Activated CD8-positive, alpha-beta T cell treated with anti-CD3 and anti-CD28 coated beads for 36 hours (primary cell): ENCODE measurements at regions not wholly inside any gene's neighbourhood (a gene's known extent, or its start where the extent isn't known, plus 50 kb on each side); places are given as distances from the start of the nearest gene placed in this dataset.

Source experiments
- ATAC-seq: fragments of 200-7000 bp; cut with Tn5 transposase; one replicate; pipeline ENCODE4 v1.10.0; 2021; ENCODE audit warnings: mild to moderate bottlenecking, moderate library complexity
- CTCF ChIA-PET: fragments of 350-600 bp; sonication (Branson Sonifier 250); formaldehyde crosslinking; loops from one replicate; lab custom pipeline; 2021; ENCODE audit warnings: antibody characterized with exemption; lab: Charles Lee
- POLR2A ChIA-PET: fragments of 350-600 bp; sonication (Branson Sonifier 250); formaldehyde crosslinking; loops from one replicate; lab custom pipeline; 2021; ENCODE audit warnings: antibody characterized with exemption; lab: Charles Lee
- DNase-seq: peaks from one replicate; pipeline ENCODE4 v3.0.0-alpha.2; 2020
- H3K27ac Mint-ChIP-seq: one replicate; pipeline ENCODE4 v1.8.0; 2021; ENCODE audit warnings: mild to moderate bottlenecking, mixed read lengths
- H3K27me3 Mint-ChIP-seq: one replicate; pipeline ENCODE4 v1.8.0; 2021; ENCODE audit warnings: mixed read lengths
- H3K36me3 Mint-ChIP-seq: one replicate; pipeline ENCODE4 v1.8.0; 2021; ENCODE audit warnings: low read depth, mixed read lengths
- H3K4me1 Mint-ChIP-seq: one replicate; pipeline ENCODE4 v1.8.0; 2021; ENCODE audit warnings: low read depth, mixed read lengths
- H3K4me3 Mint-ChIP-seq: one replicate; pipeline ENCODE4 v1.8.0; 2021; ENCODE audit warnings: mild to moderate bottlenecking, moderate library complexity, mixed read lengths
- H3K9me3 Mint-ChIP-seq: one replicate; pipeline ENCODE4 v1.8.0; 2021; ENCODE audit warnings: mixed read lengths
- CTCF ChIP-seq: fragments of 200-600 bp; IDR thresholded peaks from one replicate; pipeline ENCODE4 v1.8.0; 2022; ENCODE audit warnings: antibody characterized with exemption, mild to moderate bottlenecking
- intact Hi-C: fragments of 100-400 bp; cut with micrococcal nuclease; formaldehyde crosslinking; loops from one replicate; pipeline ENCODE4 v1.10.0; 2022

DNA sequence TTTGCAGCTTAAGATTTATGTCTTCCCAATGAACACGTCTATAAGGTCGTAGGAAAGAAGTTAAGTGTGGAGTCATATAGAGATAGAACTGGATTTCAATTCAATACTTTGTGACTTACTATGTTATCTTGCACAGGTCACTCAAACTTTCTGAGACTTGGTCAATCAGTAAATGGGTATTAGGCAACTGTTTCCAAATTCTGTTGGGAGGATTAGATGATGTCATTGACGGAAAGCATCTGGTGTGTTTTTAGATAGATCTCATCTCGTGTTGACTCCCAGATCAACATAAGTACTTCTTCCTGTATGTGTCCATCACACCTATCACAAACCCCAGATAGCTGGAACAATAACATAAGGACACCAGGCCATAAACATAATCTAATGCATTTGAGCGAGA, 771.1 kb upstream of the FANCL start:
- Mint-ChIP-seq H3K9me3 (no peaks in the 10 kb centered on the region), H3K27me3 (no peaks in the 10 kb centered on the region), H3K4me1 (no peaks in the 10 kb centered on the region), H3K27ac (no peak overlapping the region), H3K4me3 (no peak overlapping the region), H3K36me3 (no peaks in the 10 kb centered on the region)
- DNase-seq: no peak
- intact Hi-C loops: no loop called here
- POLR2A ChIA-PET: interaction anchor here (0.6 kb wide), 1 partner anchor 514 kb away, joined by 5 read pairs; no protein-coding TSS in a partner anchor
- no peak for ATAC-seq
- CTCF ChIA-PET: interaction anchor here (5.9 kb wide), 1 partner anchor 13 kb away, joined by 26 read pairs; no protein-coding TSS in a partner anchor
- no peak for TF ChIP-seq CTCF

- ATAC-seq (no peak), DNase-seq (no peak)
- H3K27me3 Mint-ChIP-seq: no peaks in the 10 kb centered on the region
- CTCF ChIA-PET: interaction anchor here (1.7 kb wide), 1 partner anchor 16 kb away, joined by 3 read pairs; no protein-coding TSS in a partner anchor
- TF ChIP-seq CTCF: no peak
- no peak overlapping the region for H3K27ac Mint-ChIP-seq
- POLR2A ChIA-PET: no interaction called here
- intact Hi-C loops: no loop called here
- H3K9me3 Mint-ChIP-seq: no peaks in the 10 kb centered on the region
- no peak overlapping the region for H3K4me3 Mint-ChIP-seq
- no peaks in the 10 kb centered on the region for H3K36me3 Mint-ChIP-seq
- no peaks in the 10 kb centered on the region for H3K4me1 Mint-ChIP-seq
Observed at GRCh38 chr2:59008950-59009349, 767.8 kb upstream of the FANCL start.

DNA sequence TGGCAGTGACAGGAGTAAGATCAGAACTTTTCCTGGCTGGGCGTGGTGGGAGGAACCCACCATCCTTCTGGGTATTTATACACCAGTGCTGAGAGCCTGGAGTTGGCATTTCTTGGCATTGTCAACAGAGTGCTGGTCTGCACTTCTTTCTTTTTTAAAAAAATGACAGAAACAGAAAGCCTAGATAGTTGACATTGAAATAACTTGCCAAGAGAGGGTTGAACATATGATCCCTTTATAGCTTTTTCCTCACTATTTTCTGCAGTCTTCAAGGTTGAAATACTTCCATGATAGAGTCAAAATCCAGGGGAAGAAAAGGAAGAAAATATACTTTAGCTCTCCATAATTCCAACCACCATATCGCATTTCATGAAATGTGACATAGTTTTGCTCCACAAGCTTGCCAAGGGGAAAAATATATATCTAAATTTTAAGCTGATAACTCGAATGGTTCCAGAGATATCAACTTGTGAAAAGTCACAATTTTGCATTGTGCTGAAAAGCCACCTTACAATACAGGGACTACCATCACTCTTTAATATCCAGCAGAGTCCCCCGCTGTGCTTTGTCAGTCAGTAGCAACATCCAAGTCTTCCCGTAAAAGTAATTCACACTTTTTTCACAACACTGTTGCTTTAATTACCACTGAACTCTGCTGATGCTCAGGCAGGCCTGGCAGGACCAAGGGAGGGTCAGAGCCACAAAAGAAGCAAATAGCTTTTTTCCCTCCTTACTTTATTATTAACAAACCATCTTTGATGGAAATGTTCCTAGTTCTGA, 764.9 kb upstream of the FANCL start:
- H3K27ac Mint-ChIP-seq: no peak overlapping the region
- CTCF ChIA-PET: no interaction called here
- H3K4me1 Mint-ChIP-seq: no peaks in the 10 kb centered on the region
- ATAC-seq: no peak
- H3K27me3 Mint-ChIP-seq: no peaks in the 10 kb centered on the region
- intact Hi-C loops: no loop called here
- no peak for TF ChIP-seq CTCF
- POLR2A ChIA-PET: no interaction called here
- H3K4me3 Mint-ChIP-seq: no peak overlapping the region
- no peaks in the 10 kb centered on the region for H3K36me3 Mint-ChIP-seq
- DNase-seq: no peak
- H3K9me3 Mint-ChIP-seq: no peaks in the 10 kb centered on the region

DNA sequence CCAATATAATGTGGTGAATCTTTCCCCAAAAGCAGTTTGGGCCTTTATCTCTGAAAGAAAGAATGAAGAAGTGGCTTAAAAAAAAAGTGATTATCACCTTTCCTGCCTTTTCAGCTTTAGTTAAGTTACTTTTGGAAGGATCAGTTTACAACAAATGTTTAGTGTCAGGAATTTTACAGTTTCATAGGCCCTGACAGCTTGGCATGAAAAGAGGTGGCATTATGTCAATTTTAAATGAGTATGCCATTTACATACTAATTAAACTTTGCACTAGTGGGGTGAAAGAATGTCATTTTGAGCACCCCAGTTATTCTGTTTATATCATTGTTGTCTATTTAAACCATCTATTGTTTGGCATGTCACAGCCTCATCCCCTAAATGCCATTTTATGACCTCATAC, 763.5 kb upstream of the FANCL start:
- DNase-seq (no peak), ATAC-seq (no peak)
- no peaks in the 10 kb centered on the region for H3K4me1 Mint-ChIP-seq
- H3K27me3 Mint-ChIP-seq: no peaks in the 10 kb centered on the region
- no peaks in the 10 kb centered on the region for H3K36me3 Mint-ChIP-seq
- H3K9me3 Mint-ChIP-seq: no peaks in the 10 kb centered on the region
- no peak for TF ChIP-seq CTCF
- H3K27ac Mint-ChIP-seq: no peak overlapping the region
- ChIA-PET CTCF (interaction anchor here (0.6 kb wide), 1 partner anchor 9 kb away, joined by 3 read pairs; no protein-coding TSS in a partner anchor), POLR2A (no interaction called here)
- intact Hi-C loops: no loop called here
- no peak overlapping the region for H3K4me3 Mint-ChIP-seq

DNA sequence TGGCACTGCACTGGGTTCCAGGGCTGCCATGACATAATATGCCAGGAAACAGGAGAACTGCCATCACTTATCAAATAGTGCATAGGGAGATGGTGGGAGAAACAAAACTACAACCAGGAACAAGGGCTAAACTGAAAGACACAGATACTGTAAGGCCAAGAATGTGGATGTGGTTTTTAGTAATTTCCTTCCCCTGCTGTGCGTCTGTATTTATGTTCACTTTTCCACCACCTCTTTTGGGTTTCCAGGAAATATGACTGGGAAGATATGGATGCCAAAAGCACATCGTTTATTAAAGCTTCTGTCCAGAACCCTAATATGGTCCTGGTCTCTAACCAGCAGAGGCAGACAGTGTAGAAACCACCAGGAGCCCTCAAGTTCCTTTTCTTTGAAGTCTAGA, 759.7 kb upstream of the FANCL start:
- no peaks in the 10 kb centered on the region for H3K4me1 Mint-ChIP-seq
- H3K4me3 Mint-ChIP-seq: no peak overlapping the region
- POLR2A ChIA-PET: no interaction called here
- no peak for DNase-seq
- no peak for TF ChIP-seq CTCF
- ATAC-seq: no peak
- no peaks in the 10 kb centered on the region for H3K36me3 Mint-ChIP-seq
- intact Hi-C loops: no loop called here
- H3K27ac Mint-ChIP-seq: no peak overlapping the region
- CTCF ChIA-PET: no interaction called here
- H3K27me3 Mint-ChIP-seq: no peaks in the 10 kb centered on the region
- no peaks in the 10 kb centered on the region for H3K9me3 Mint-ChIP-seq
